ENCODE measurements at regions not wholly inside any gene's neighbourhood (a gene's known extent, or its start where the extent isn't known, plus 50 kb on each side); places are given as distances from the start of the nearest gene placed in this dataset.

GRCh38 chr5:158126442-158127405 is 267.8 kb upstream of the CLINT1 start:
- in situ Hi-C loops (cut with HindIII; ENCODE audit: low pct_unique_long_range_greater_than_20kb, low sequenced_read_pairs) = no loop called here

GRCh38 chr5:158124606-158125316 is 265.8 kb upstream of the CLINT1 start:
- DNase-seq (ENCODE audit: low read depth, low spot score) = no peak
- in situ Hi-C loops (cut with HindIII; ENCODE audit: low pct_unique_long_range_greater_than_20kb, low sequenced_read_pairs) = no loop called here

More at GRCh38 chr5:158126442-158127405, 267.8 kb upstream of the CLINT1 start:
- no peak for DNase-seq (ENCODE audit: low read depth, low spot score)

GRCh38 chr5:158123595-158123994 is 264.6 kb upstream of the CLINT1 start:
- in situ Hi-C loops (cut with HindIII; ENCODE audit: low pct_unique_long_range_greater_than_20kb, low sequenced_read_pairs) = no loop called here
- DNase-seq (ENCODE audit: low read depth, low spot score) = no peak

GRCh38 chr5:158121678-158122077 is 262.7 kb upstream of the CLINT1 start:
- in situ Hi-C loops (cut with HindIII; ENCODE audit: low pct_unique_long_range_greater_than_20kb, low sequenced_read_pairs) = no loop called here
- no peak for DNase-seq (ENCODE audit: low read depth, low spot score)

- DNase-seq (ENCODE audit: low read depth, low spot score) = no peak
- in situ Hi-C loops (cut with HindIII; ENCODE audit: low pct_unique_long_range_greater_than_20kb, low sequenced_read_pairs) = no loop called here
Observed at GRCh38 chr5:158120760-158121159, 261.8 kb upstream of the CLINT1 start.

- DNase-seq (ENCODE audit: low read depth, low spot score) = no peak
- in situ Hi-C loops (cut with HindIII; ENCODE audit: low pct_unique_long_range_greater_than_20kb, low sequenced_read_pairs) = no loop called here
Observed at GRCh38 chr5:158119961-158120723, 261.2 kb upstream of the CLINT1 start.

- in situ Hi-C loops (cut with HindIII; ENCODE audit: low pct_unique_long_range_greater_than_20kb, low sequenced_read_pairs) = no loop called here
- DNase-seq (ENCODE audit: low read depth, low spot score) = no peak
Observed at GRCh38 chr5:158117467-158118160, 258.7 kb upstream of the CLINT1 start.

GRCh38 chr5:158116965-158117364 is 258.0 kb upstream of the CLINT1 start:
- in situ Hi-C loops (cut with HindIII; ENCODE audit: low pct_unique_long_range_greater_than_20kb, low sequenced_read_pairs) = no loop called here
- no peak for DNase-seq (ENCODE audit: low read depth, low spot score)

GRCh38 chr5:158115468-158115867 is 256.5 kb upstream of the CLINT1 start:
- in situ Hi-C loops (cut with HindIII; ENCODE audit: low pct_unique_long_range_greater_than_20kb, low sequenced_read_pairs) = no loop called here
- DNase-seq (ENCODE audit: low read depth, low spot score) = no peak

- in situ Hi-C loops (cut with HindIII; ENCODE audit: low pct_unique_long_range_greater_than_20kb, low sequenced_read_pairs) = no loop called here
- no peak for DNase-seq (ENCODE audit: low read depth, low spot score)
Observed at GRCh38 chr5:158108177-158108576, 249.2 kb upstream of the CLINT1 start.

GRCh38 chr5:158100373-158100888 is 241.5 kb upstream of the CLINT1 start:
- in situ Hi-C loops (cut with HindIII; ENCODE audit: low pct_unique_long_range_greater_than_20kb, low sequenced_read_pairs) = no loop called here
- no peak for DNase-seq (ENCODE audit: low read depth, low spot score)

- in situ Hi-C loops (cut with HindIII; ENCODE audit: low pct_unique_long_range_greater_than_20kb, low sequenced_read_pairs) = no loop called here
- DNase-seq (ENCODE audit: low read depth, low spot score) = no peak
Observed at GRCh38 chr5:158099571-158100105, 240.7 kb upstream of the CLINT1 start.

- DNase-seq (ENCODE audit: low read depth, low spot score) = no peak
- in situ Hi-C loops (cut with HindIII; ENCODE audit: low pct_unique_long_range_greater_than_20kb, low sequenced_read_pairs) = no loop called here
Observed at GRCh38 chr5:158096835-158097234, 237.9 kb upstream of the CLINT1 start.

- no peak for DNase-seq (ENCODE audit: low read depth, low spot score)
- in situ Hi-C loops (cut with HindIII; ENCODE audit: low pct_unique_long_range_greater_than_20kb, low sequenced_read_pairs) = no loop called here
Observed at GRCh38 chr5:158086856-158087255, 227.9 kb upstream of the CLINT1 start.

GRCh38 chr5:158084292-158084691 is 225.3 kb upstream of the CLINT1 start:
- in situ Hi-C loops (cut with HindIII; ENCODE audit: low pct_unique_long_range_greater_than_20kb, low sequenced_read_pairs) = no loop called here
- no peak for DNase-seq (ENCODE audit: low read depth, low spot score)

GRCh38 chr5:158082696-158083287 is 223.8 kb upstream of the CLINT1 start:
- no peak for DNase-seq (ENCODE audit: low read depth, low spot score)
- in situ Hi-C loops (cut with HindIII; ENCODE audit: low pct_unique_long_range_greater_than_20kb, low sequenced_read_pairs) = no loop called here

- in situ Hi-C loops (cut with HindIII; ENCODE audit: low pct_unique_long_range_greater_than_20kb, low sequenced_read_pairs) = no loop called here
Observed at GRCh38 chr5:158080112-158080511, 221.2 kb upstream of the CLINT1 start.

More at GRCh38 chr5:158080112-158080511, 221.2 kb upstream of the CLINT1 start:
- no peak for DNase-seq (ENCODE audit: low read depth, low spot score)

Measured in SK-MEL-5 (cell line).